ENCODE measurements at regions not wholly inside any gene's neighbourhood (a gene's known extent, or its start where the extent isn't known, plus 50 kb on each side); places are given as distances from the start of the nearest gene placed in this dataset.

DNA sequence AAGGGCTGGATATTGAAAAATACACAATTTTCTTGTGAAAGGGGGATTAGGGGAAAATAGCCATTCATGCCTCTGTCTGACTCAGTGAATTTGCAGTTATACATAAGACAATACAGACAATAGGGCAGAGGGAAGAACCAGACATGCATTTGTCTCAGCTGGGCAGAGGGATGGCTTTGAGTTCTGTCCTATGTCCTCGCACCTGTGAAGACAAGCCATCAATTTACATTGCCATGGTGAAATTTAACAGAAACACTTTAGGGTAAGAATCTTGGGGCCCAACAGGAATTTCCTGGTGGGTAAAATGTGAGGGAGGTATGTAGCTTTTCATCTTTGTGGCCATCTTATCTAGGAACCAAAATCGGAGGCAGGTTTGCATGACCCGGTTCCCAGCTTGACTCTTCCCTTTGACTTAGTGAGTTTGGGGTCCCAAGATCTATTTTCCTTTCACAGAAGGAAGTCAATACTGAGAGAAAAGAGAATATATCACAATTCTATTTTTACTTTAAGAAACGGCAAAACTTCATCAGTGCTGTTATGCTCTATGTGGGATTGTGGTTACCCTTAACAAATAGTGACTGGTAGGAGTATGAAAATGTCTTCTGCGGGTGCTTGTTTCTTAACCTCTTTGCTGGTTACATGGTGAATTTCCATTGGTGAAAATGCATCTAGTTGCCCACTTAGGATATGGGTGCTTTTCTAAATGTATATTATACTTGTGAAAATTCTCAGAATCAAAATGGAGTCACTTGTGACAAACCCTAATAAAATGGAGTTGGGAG lies 221.8 kb downstream of the SPP2 start:
- no peak overlapping the region for H4K5ac ChIP-seq (ENCODE audit: insufficient read length, low read depth, low read length)
- H2BK15ac ChIP-seq (ENCODE audit: low read depth, low read length), result no peak overlapping the region
- H3K14ac ChIP-seq (ENCODE audit: insufficient read depth, low read length), result no peak overlapping the region
- H3K79me1 ChIP-seq (ENCODE audit: insufficient read depth, low read depth, low read length, poor library complexity, severe bottlenecking), result no peaks in the 10 kb centered on the region
- H3K9me3 Mint-ChIP-seq, result no peaks in the 10 kb centered on the region; a peak in 1 of 5 replicates
- no peak overlapping the region for H2BK12ac ChIP-seq (ENCODE audit: insufficient read length, low read depth, low read length)
- H3K4me3 Mint-ChIP-seq, result no peak overlapping the region
- H3K9ac ChIP-seq (ENCODE audit: extremely low read depth, insufficient read length, low read length), result no peak overlapping the region
- no peaks in the 10 kb centered on the region for H3K4me1 Mint-ChIP-seq
- no peak overlapping the region for H2BK120ac ChIP-seq (ENCODE audit: low read depth, low read length, poor library complexity, severe bottlenecking)
- no peak overlapping the region for H3K4ac ChIP-seq (ENCODE audit: low read depth, low read length)
- DNase-seq, result no peak
- H2BK20ac ChIP-seq (ENCODE audit: low read depth, low read length, poor library complexity, severe bottlenecking), result no peak overlapping the region
- no peaks in the 10 kb centered on the region for H3K4me1 ChIP-seq (ENCODE audit: insufficient read depth, low read length)
- no peak overlapping the region for H2BK5ac ChIP-seq (ENCODE audit: insufficient read length, low read length)
- no peak overlapping the region for H2AK5ac ChIP-seq (ENCODE audit: insufficient read length, low read length)
- H3T11ph ChIP-seq (ENCODE audit: low read length), result no peak overlapping the region
- WGBS (ENCODE audit: extremely low coverage, insufficient read length, low lambda C conversion rate), result no CpG with 5 or more reads among the region's 5 CpGs
- peaks cover 2% of the 10 kb centered on the region for H3K27me3 Mint-ChIP-seq (ENCODE audit: low read depth)
- H3K18ac ChIP-seq (ENCODE audit: insufficient read length, low read depth, low read length), result no peak overlapping the region
- no peaks in the 10 kb centered on the region for H3K36me3 Mint-ChIP-seq (ENCODE audit: insufficient read depth in 1 of 3, low read depth in 3 of 3)
- no peak overlapping the region for H3K56ac ChIP-seq (ENCODE audit: insufficient read length, low read depth, low read length)
- no peak overlapping the region for H3K27ac Mint-ChIP-seq
- H4K91ac ChIP-seq (ENCODE audit: insufficient read length, low read depth, low read length), result no peak overlapping the region
- H3K9me3 ChIP-seq (ENCODE audit: control insufficient read depth, low read depth, low read length), result no peaks in the 10 kb centered on the region
- H3K4me2 ChIP-seq (ENCODE audit: insufficient read depth, insufficient read length, low read length), result no peak overlapping the region
- H3K23ac ChIP-seq (ENCODE audit: insufficient read length, low read depth, low read length), result no peak overlapping the region
- H4K8ac ChIP-seq (replicated peaks; ENCODE audit: insufficient read length, low read depth, low read length), result no peak overlapping the region
- H3K27me3 ChIP-seq (ENCODE audit: insufficient read depth, low read length), result no peaks in the 10 kb centered on the region
- H4K20me1 ChIP-seq (ENCODE audit: control insufficient read depth, insufficient read depth, insufficient read length), result no peaks in the 10 kb centered on the region
- H2AFZ ChIP-seq (ENCODE audit: low read length), result no peak overlapping the region
- H3K27ac ChIP-seq (ENCODE audit: insufficient read length, low read depth, low read length), result no peak overlapping the region
- TF ChIP-seq CTCF (conservative IDR thresholded peaks at IDR 0.05), result no peak
- H3K79me2 ChIP-seq (ENCODE audit: insufficient read depth, low read length), result no peaks in the 10 kb centered on the region
- H3K23me2 ChIP-seq (ENCODE audit: insufficient read length, low read depth, low read length, poor library complexity, severe bottlenecking), result no peaks in the 10 kb centered on the region

Measured in H9 (cell line).